LNCAP (cell line): ENCODE measurements at regions not wholly inside any gene's neighbourhood (a gene's known extent, or its start where the extent isn't known, plus 50 kb on each side); places are given as distances from the start of the nearest gene placed in this dataset.

Experiments used
- TF ChIP-seq, protein P1 (sequence below): fragments of 450-650 bp; IDR thresholded peaks from 2 replicates; pipeline ENCODE4 v1.5.1; 2017; ENCODE audit warnings: mild to moderate bottlenecking

DNA sequence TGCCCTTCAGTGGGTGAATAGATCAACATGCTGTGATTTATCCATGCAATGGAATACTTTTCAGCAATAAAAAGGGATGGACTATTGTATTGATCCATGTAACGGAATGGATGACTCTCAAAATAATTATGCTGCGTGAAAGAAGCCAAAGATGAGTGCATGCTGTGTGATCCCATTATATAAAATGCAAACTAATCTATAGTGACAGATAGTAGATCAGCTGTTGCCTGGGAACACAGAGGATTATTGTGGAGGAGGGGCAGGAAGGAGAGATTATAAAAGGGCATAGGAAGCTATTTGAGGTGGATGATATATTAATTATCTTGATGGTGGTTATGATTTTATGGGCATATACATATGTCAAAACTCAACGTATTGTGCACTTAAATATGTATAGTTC, 55.5 kb upstream of the ADAM23 start:
- TF ChIP-seq, protein P1, sequence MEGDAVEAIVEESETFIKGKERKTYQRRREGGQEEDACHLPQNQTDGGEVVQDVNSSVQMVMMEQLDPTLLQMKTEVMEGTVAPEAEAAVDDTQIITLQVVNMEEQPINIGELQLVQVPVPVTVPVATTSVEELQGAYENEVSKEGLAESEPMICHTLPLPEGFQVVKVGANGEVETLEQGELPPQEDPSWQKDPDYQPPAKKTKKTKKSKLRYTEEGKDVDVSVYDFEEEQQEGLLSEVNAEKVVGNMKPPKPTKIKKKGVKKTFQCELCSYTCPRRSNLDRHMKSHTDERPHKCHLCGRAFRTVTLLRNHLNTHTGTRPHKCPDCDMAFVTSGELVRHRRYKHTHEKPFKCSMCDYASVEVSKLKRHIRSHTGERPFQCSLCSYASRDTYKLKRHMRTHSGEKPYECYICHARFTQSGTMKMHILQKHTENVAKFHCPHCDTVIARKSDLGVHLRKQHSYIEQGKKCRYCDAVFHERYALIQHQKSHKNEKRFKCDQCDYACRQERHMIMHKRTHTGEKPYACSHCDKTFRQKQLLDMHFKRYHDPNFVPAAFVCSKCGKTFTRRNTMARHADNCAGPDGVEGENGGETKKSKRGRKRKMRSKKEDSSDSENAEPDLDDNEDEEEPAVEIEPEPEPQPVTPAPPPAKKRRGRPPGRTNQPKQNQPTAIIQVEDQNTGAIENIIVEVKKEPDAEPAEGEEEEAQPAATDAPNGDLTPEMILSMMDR: no peak

DNA sequence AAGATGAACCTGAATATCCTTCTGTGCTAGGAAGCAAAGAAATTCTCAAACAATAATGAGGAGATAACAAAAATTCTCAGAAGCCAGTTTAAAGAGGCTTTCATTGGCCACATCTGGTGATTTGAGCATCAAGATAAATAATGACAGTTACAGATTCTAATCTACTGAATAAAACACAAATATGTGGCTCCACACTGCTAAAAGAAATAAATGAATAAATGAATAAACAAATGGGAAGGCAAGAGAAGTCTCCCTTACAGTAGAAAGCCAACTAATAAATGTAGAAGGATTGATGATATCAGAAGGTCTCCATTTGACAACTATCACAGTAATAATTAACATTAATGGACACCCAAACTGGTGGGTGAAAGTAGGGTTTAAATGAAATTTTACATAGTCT, 54.6 kb upstream of the ADAM23 start:
- TF ChIP-seq, protein P1: no peak

DNA sequence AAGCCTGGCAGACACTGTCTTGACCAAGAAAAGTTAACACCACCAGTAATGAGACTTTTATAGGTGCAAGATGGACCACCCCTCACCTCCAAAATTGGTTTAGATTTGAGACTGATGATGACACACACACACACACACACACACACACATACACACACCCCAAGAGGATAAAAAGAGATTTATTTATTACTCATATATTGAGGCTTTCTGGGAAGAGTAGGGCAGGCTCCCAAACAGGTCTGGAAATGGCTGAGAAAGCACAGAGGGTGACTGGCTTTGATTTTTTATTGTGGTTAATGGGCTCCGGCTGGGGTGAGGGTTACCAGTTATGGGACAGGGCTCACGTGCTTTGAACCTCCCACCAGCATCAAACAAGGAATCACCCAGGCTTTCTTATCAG, 54.2 kb upstream of the ADAM23 start:
- TF ChIP-seq, protein P1: no peak

DNA sequence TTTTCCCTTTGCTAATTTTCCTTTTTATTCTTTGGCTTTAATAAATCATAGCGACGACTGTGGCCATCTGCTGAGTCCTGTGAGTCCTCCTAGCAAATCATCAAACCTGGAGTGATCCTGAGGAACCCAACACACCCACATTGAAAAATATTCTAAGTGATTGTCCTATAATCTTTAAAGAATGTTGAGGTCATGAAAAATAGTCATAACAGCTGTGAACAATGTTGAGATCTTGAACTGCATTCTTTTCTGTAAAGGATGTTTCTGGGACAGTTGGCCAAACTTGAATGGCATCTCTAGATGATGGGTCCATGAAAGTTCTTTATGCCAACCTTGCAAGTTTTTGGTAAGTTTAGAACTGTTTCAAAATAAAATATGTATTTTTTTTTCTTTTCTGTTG, 53.2 kb upstream of the ADAM23 start:
- TF ChIP-seq, protein P1: no peak

DNA sequence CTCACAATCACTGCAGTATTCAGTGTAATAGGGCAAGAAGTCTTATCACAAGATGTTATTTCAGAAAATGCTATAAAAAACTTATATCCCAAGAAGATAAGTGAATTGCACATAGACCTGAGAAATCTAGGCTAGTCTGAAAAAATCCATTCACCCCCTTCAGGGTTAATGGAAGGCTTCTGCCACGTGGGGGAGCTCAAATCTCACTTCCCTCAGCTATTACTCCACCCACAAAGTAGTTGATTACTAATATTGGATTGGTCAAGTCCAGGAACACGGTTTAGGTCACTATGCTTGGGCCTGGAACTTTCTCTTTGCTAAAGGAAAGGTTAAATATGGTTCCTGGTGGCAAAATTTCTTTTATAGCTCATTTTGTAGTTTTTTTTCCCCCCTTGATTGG, 51.2 kb upstream of the ADAM23 start:
- TF ChIP-seq, protein P1: peak; percentile 73
